ENCODE measurements at regions not wholly inside any gene's neighbourhood (a gene's known extent, or its start where the extent isn't known, plus 50 kb on each side); places are given as distances from the start of the nearest gene placed in this dataset.

DNA sequence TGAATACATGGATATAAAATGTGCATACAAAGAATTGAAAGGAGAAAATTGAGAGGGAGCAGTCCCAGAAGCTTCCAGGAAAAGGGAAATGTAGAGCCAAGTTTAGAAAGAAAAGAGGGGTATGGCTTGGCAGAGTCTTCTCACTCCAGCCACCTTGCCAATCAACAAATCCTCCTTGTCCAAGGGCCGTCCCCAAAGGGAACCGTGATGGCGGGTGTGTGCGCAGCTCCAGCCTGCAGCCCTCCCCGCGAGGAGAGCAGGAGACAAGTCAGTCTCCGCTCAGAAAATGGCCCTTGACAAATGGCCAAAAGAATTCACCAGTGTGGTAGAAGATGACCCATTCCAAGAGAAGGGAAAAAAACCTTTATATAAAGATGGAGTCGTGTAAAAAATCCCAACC is 448.3 kb upstream of the POU3F3 start:
- TF ChIP-seq, protein P1, sequence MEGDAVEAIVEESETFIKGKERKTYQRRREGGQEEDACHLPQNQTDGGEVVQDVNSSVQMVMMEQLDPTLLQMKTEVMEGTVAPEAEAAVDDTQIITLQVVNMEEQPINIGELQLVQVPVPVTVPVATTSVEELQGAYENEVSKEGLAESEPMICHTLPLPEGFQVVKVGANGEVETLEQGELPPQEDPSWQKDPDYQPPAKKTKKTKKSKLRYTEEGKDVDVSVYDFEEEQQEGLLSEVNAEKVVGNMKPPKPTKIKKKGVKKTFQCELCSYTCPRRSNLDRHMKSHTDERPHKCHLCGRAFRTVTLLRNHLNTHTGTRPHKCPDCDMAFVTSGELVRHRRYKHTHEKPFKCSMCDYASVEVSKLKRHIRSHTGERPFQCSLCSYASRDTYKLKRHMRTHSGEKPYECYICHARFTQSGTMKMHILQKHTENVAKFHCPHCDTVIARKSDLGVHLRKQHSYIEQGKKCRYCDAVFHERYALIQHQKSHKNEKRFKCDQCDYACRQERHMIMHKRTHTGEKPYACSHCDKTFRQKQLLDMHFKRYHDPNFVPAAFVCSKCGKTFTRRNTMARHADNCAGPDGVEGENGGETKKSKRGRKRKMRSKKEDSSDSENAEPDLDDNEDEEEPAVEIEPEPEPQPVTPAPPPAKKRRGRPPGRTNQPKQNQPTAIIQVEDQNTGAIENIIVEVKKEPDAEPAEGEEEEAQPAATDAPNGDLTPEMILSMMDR (IDR thresholded peaks at IDR 0.05): no peak
- no peak for TF ChIP-seq POLR2A (IDR thresholded peaks at IDR 0.05)

Data from uterus (tissue), 2 donors.